ENCODE measurements at regions not wholly inside any gene's neighbourhood (a gene's known extent, or its start where the extent isn't known, plus 50 kb on each side); places are given as distances from the start of the nearest gene placed in this dataset.
"Not testable (repeated sequence)": the region's sequence is repeated elsewhere in the genome, so short reads cannot be mapped to it uniquely, and the experiment has no call there.

GRCh38 chr1:189180057-189180456 is 1297.6 kb downstream of the BRINP3 start:
- DNase-seq (ENCODE audit: low read depth in 4 of 4, low spot score in 2 of 4), result no peak

GRCh38 chr1:189185097-189185496 is 1292.6 kb downstream of the BRINP3 start:
- no peak for DNase-seq (ENCODE audit: low read depth in 4 of 4, low spot score in 2 of 4)

- DNase-seq (ENCODE audit: low read depth in 4 of 4, low spot score in 2 of 4), result no peak
Measured at GRCh38 chr1:189192741-189193520, 1284.7 kb downstream of the BRINP3 start.

- DNase-seq (ENCODE audit: low read depth in 4 of 4, low spot score in 2 of 4), result no peak
Measured at GRCh38 chr1:189205863-189206262, 1271.8 kb downstream of the BRINP3 start.

- DNase-seq (ENCODE audit: low read depth in 4 of 4, low spot score in 2 of 4), result no peak
Measured at GRCh38 chr1:189206617-189207016, 1271.0 kb downstream of the BRINP3 start.

GRCh38 chr1:189211742-189212141 is 1265.9 kb downstream of the BRINP3 start:
- no peak for DNase-seq (ENCODE audit: low read depth in 4 of 4, low spot score in 2 of 4)

- no peak for DNase-seq (ENCODE audit: low read depth in 4 of 4, low spot score in 2 of 4)
Measured at GRCh38 chr1:189212606-189213005, 1265.1 kb downstream of the BRINP3 start.

- no peak for DNase-seq (ENCODE audit: low read depth in 4 of 4, low spot score in 2 of 4)
Measured at GRCh38 chr1:189216886-189217285, 1260.8 kb downstream of the BRINP3 start.

- no peak for DNase-seq (ENCODE audit: low read depth in 4 of 4, low spot score in 2 of 4)
Measured at GRCh38 chr1:189217646-189218045, 1260.0 kb downstream of the BRINP3 start.

- no peak for DNase-seq (ENCODE audit: low read depth in 4 of 4, low spot score in 2 of 4)
Measured at GRCh38 chr1:189220750-189221149, 1256.9 kb downstream of the BRINP3 start.

- DNase-seq (ENCODE audit: low read depth in 4 of 4, low spot score in 2 of 4), result not testable (repeated sequence)
Measured at GRCh38 chr1:189225794-189226145, 1251.9 kb downstream of the BRINP3 start.

GRCh38 chr1:189226779-189227178 is 1250.9 kb downstream of the BRINP3 start:
- DNase-seq (ENCODE audit: low read depth in 4 of 4, low spot score in 2 of 4), result no peak

GRCh38 chr1:189237008-189237407 is 1240.7 kb downstream of the BRINP3 start:
- DNase-seq (ENCODE audit: low read depth in 4 of 4, low spot score in 2 of 4), result no peak

GRCh38 chr1:189253601-189254350 is 1223.9 kb downstream of the BRINP3 start:
- DNase-seq (ENCODE audit: low read depth in 4 of 4, low spot score in 2 of 4), result no peak

GRCh38 chr1:189261128-189261527 is 1216.5 kb downstream of the BRINP3 start:
- not testable (repeated sequence) for DNase-seq (ENCODE audit: low read depth in 4 of 4, low spot score in 2 of 4)

- no peak for DNase-seq (ENCODE audit: low read depth in 4 of 4, low spot score in 2 of 4)
Measured at GRCh38 chr1:189269011-189269410, 1208.7 kb downstream of the BRINP3 start.

GRCh38 chr1:189274267-189274666 is 1203.4 kb downstream of the BRINP3 start:
- no peak for DNase-seq (ENCODE audit: low read depth in 4 of 4, low spot score in 2 of 4)

- DNase-seq (ENCODE audit: low read depth in 4 of 4, low spot score in 2 of 4), result no peak
Measured at GRCh38 chr1:189275796-189276195, 1201.9 kb downstream of the BRINP3 start.

GRCh38 chr1:189289346-189289745 is 1188.3 kb downstream of the BRINP3 start:
- DNase-seq (ENCODE audit: low read depth in 4 of 4, low spot score in 2 of 4), result no peak

- no peak for DNase-seq (ENCODE audit: low read depth in 4 of 4, low spot score in 2 of 4)
Measured at GRCh38 chr1:189301235-189301634, 1176.4 kb downstream of the BRINP3 start.

- DNase-seq (ENCODE audit: low read depth in 4 of 4, low spot score in 2 of 4), result no peak
Measured at GRCh38 chr1:189305279-189305678, 1172.4 kb downstream of the BRINP3 start.

- no peak for DNase-seq (ENCODE audit: low read depth in 4 of 4, low spot score in 2 of 4)
Measured at GRCh38 chr1:189311915-189312314, 1165.7 kb downstream of the BRINP3 start.
